OCI-LY3 (cell line): ENCODE measurements at regions not wholly inside any gene's neighbourhood (a gene's known extent, or its start where the extent isn't known, plus 50 kb on each side); places are given as distances from the start of the nearest gene placed in this dataset.

Source experiments
- H2AFZ ChIP-seq: fragments of 200-600, 300-600 bp; shearing (Covaris generic); 2 replicates; pipeline ENCODE4 v1.6.0; 2014; ENCODE audit warnings: antibody characterized with exemption, low read depth, low read length
- H3K27ac ChIP-seq: fragments of 200-600, 300-600 bp; sonication (generic); 2 replicates; pipeline ENCODE4 v1.5.1; 2014; ENCODE audit warnings: mild to moderate bottlenecking, low read length, moderate library complexity, mixed read lengths
- H3K27me3 ChIP-seq: fragments of 200-600, 300-600 bp; sonication (generic); 2 replicates; pipeline ENCODE4 v1.6.1; 2014; ENCODE audit warnings: low read depth, low read length, mixed read lengths
- H3K36me3 ChIP-seq: fragments of 200-600, 300-600 bp; sonication (generic); replicated peaks from 2 replicates; pipeline ENCODE3; 2014; ENCODE audit warnings: low read depth, low read length, mixed read lengths
- H3K4me1 ChIP-seq: fragments of 300-600, 200-600 bp; sonication (generic); 2 replicates; pipeline ENCODE4 v1.6.1; 2014; ENCODE audit warnings: low read length, mixed read lengths
- H3K4me2 ChIP-seq: fragments of 200-600, 300-600 bp; sonication (generic); 2 replicates; pipeline ENCODE4 v1.6.1; 2014; ENCODE audit warnings: low read length, mixed read lengths
- H3K4me3 ChIP-seq: fragments of 300-600, 200-600 bp; sonication (generic); 2 replicates; pipeline ENCODE4 v1.5.1; 2014; ENCODE audit warnings: antibody characterized with exemption, mild to moderate bottlenecking, low read length, moderate library complexity
- H3K79me2 ChIP-seq: fragments of 300-600, 200-600 bp; shearing (Covaris generic); 2 replicates; pipeline ENCODE4 v1.6.1; 2014; ENCODE audit warnings: mild to moderate bottlenecking, low read length, mixed read lengths
- H3K9ac ChIP-seq: fragments of 300-600, 200-600 bp; shearing (Covaris generic); 2 replicates; pipeline ENCODE4 v1.6.0; 2014; ENCODE audit warnings: mild to moderate bottlenecking, low read length, moderate library complexity
- H3K9me3 ChIP-seq: fragments of 200-600, 300-600 bp; shearing (Covaris generic); 2 replicates; pipeline ENCODE4 v1.6.1; 2014; ENCODE audit warnings: low read length, mixed read lengths; ENCODE audit not compliant: insufficient read depth
- H4K20me1 ChIP-seq: fragments of 200-600, 300-600 bp; sonication (generic); 2 replicates; pipeline ENCODE4 v1.6.1; 2016; ENCODE audit warnings: low read length, mixed read lengths; ENCODE audit not compliant: insufficient read depth
- CTCF ChIP-seq: fragments of 200-600, 300-600 bp; sonication (generic); IDR thresholded peaks from 2 replicates; pipeline ENCODE4 v1.5.1; 2014; ENCODE audit warnings: antibody characterized with exemption, low read length, low read depth
- EZH2phosphoT487 ChIP-seq: fragments of 200-600 bp; shearing (Covaris generic); IDR thresholded peaks from 2 replicates; pipeline ENCODE4 v1.6.1; 2018; ENCODE audit warnings: antibody characterized with exemption, mixed run types, low read depth

GRCh38 chr18:30616414-30616813 is 426.1 kb downstream of the DSC3 start:
- H4K20me1 ChIP-seq, result no peaks in the 10 kb centered on the region
- no peak for TF ChIP-seq CTCF
- TF ChIP-seq EZH2phosphoT487, result no peak
- no peaks in the 10 kb centered on the region for H3K9me3 ChIP-seq

GRCh38 chr18:30613467-30613801 is 429.1 kb downstream of the DSC3 start:
- Histone ChIP-seq H3K27me3 (no peaks in the 10 kb centered on the region), H3K27ac (no peak overlapping the region), H3K4me2 (no peak overlapping the region), H4K20me1 (no peaks in the 10 kb centered on the region), H3K9ac (no peak overlapping the region), H3K4me3 (no peak overlapping the region), H2AFZ (no peak overlapping the region), H3K36me3 (no peaks in the 10 kb centered on the region), H3K4me1 (no peaks in the 10 kb centered on the region), H3K79me2 (no peaks in the 10 kb centered on the region), H3K9me3 (no peaks in the 10 kb centered on the region)
- TF ChIP-seq EZH2phosphoT487 (no peak), CTCF (no peak)

More at GRCh38 chr18:30616414-30616813, 426.1 kb downstream of the DSC3 start:
- Histone ChIP-seq H3K9ac (no peak overlapping the region), H2AFZ (no peak overlapping the region), H3K27ac (no peak overlapping the region), H3K4me1 (no peaks in the 10 kb centered on the region), H3K36me3 (no peaks in the 10 kb centered on the region), H3K4me2 (no peak overlapping the region), H3K4me3 (no peak overlapping the region), H3K27me3 (no peaks in the 10 kb centered on the region), H3K79me2 (no peaks in the 10 kb centered on the region)

- H3K4me2 ChIP-seq, result no peak overlapping the region
- TF ChIP-seq EZH2phosphoT487 (no peak), CTCF (no peak)
- H3K9ac ChIP-seq, result no peak overlapping the region
- no peaks in the 10 kb centered on the region for H4K20me1 ChIP-seq
- no peak overlapping the region for H2AFZ ChIP-seq
- no peaks in the 10 kb centered on the region; the same call in 1 of the 2 replicates for H3K4me1 ChIP-seq
- H3K36me3 ChIP-seq, result no peaks in the 10 kb centered on the region
- H3K9me3 ChIP-seq, result no peaks in the 10 kb centered on the region
- no peak overlapping the region for H3K4me3 ChIP-seq
- no peaks in the 10 kb centered on the region for H3K27me3 ChIP-seq
- no peaks in the 10 kb centered on the region for H3K79me2 ChIP-seq
- H3K27ac ChIP-seq, result no peak overlapping the region
Observed at GRCh38 chr18:30601541-30601940, 441.0 kb downstream of the DSC3 start.

- H3K27ac ChIP-seq, result no peak overlapping the region
- no peak overlapping the region for H3K4me2 ChIP-seq
- H3K9me3 ChIP-seq, result no peaks in the 10 kb centered on the region
- H3K27me3 ChIP-seq, result no peaks in the 10 kb centered on the region
- H3K79me2 ChIP-seq, result no peaks in the 10 kb centered on the region
- H3K9ac ChIP-seq, result no peak overlapping the region
- no peak overlapping the region for H3K4me3 ChIP-seq
- H3K36me3 ChIP-seq, result no peaks in the 10 kb centered on the region
- no peaks in the 10 kb centered on the region for H4K20me1 ChIP-seq
- H3K4me1 ChIP-seq, result no peaks in the 10 kb centered on the region; the same call in 1 of the 2 replicates
- TF ChIP-seq EZH2phosphoT487 (no peak), CTCF (no peak)
- no peak overlapping the region for H2AFZ ChIP-seq
Observed at GRCh38 chr18:30597202-30597601, 445.3 kb downstream of the DSC3 start.
